Esophagus muscularis mucosa (tissue), 4 donors: ENCODE measurements at regions not wholly inside any gene's neighbourhood (a gene's known extent, or its start where the extent isn't known, plus 50 kb on each side); places are given as distances from the start of the nearest gene placed in this dataset.
A peak's percentile ranks its signal among the peaks of the same experiment; 100 is the strongest.

ENCODE experiments used
- DNase-seq: peaks from one replicate; pipeline ENCODE4 v3.0.0-alpha.2; 2017; ENCODE audit errors: extremely low spot score
- H3K27ac ChIP-seq, 4 donors: fragments of 200-600 bp; sonication (generic); replicated peaks in 1 of 4; 1 replicate in 3 of 4; 2 replicates in 1 of 4; pipeline ENCODE4 v1.5.1; 2016 to 2019; ENCODE audit warnings: mild to moderate bottlenecking in 1 of 4
- H3K27me3 ChIP-seq, 4 donors: fragments of 200-600 bp; sonication (generic); one replicate each; pipeline versions ENCODE4 v1.5.1 to v1.6.0; 2016 to 2019
- H3K36me3 ChIP-seq, 4 donors: fragments of 200-600 bp; sonication (generic); one replicate each; pipeline ENCODE4 v1.5.1; 2016 to 2019
- H3K4me1 ChIP-seq, 4 donors: fragments of 200-600 bp; sonication (generic); one replicate each; pipeline ENCODE4 v1.5.1; 2016 to 2019
- H3K4me3 ChIP-seq, 4 donors: fragments of 200-600 bp; sonication (generic); 1 replicate in 2 of 4; 2 replicates in 2 of 4; pipeline ENCODE4 v1.5.1; 2016 to 2019; ENCODE audit warnings: mild to moderate bottlenecking in 4 of 4, moderate library complexity in 1 of 4
- H3K9me3 ChIP-seq, 4 donors: fragments of 200-600 bp; sonication (generic); 1 replicate in 3 of 4; 2 replicates in 1 of 4; pipeline ENCODE4 v1.5.1; 2016 to 2019
- EP300 ChIP-seq: sonication (generic); formaldehyde crosslinking; IDR thresholded peaks from one replicate; pipeline ENCODE4 v1.6.1; 2017; ENCODE audit warnings: antibody characterized with exemption
- POLR2A ChIP-seq: fragments of 450-650 bp; IDR thresholded peaks from one replicate; pipeline ENCODE4 v1.6.1; 2017; ENCODE audit warnings: antibody characterized with exemption, moderate library complexity, mild to moderate bottlenecking, low read depth
- POLR2AphosphoS5 ChIP-seq, 2 donors: sonication (generic); formaldehyde crosslinking; IDR thresholded peaks; one replicate each; pipeline ENCODE4 v1.6.1; 2017; ENCODE audit warnings: antibody characterized with exemption in 2 of 2
- WGBS: methylation state at CpG from one replicate; pipeline ENCODE4 v1.1.5; 2018; 5-methylcytosine and 5-hydroxymethylcytosine counted together
- intact Hi-C: fragments of 100-400 bp; cut with DNase I; formaldehyde crosslinking; loops from one replicate; pipeline ENCODE4 v1.15.1; 2023
- TF ChIP-seq, protein P1 (sequence below), 3 experiments: fragments of 200-600 bp in 2 of 3; fragments of 450-650 bp in 1 of 3; sonication (generic) in 2 of 3; IDR thresholded peaks; one replicate each; pipeline ENCODE4 v1.5.1; 2017 to 2019; ENCODE audit warnings: antibody characterized with exemption in 3 of 3, mild to moderate bottlenecking in 2 of 3, moderate library complexity in 1 of 3

DNA sequence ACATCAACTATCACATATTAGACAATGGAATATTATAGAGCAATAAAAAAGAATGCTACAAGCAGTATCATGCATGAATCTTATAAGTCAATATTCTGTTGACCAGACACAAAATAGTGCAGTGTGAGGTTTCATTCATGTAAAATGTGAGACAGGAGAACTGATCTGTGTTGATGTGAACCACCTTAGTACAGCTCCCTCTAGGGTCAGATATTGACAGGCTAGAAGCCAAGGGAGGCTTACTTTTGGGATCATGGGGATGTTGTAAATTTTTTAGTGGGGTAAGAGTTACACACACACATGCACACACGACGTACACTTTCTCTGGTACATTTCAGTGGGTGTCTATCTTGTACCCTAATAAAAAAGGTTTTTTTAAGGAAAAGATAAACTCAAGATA lies 231.6 kb upstream of the FOXK1 start:
- no peak overlapping the region for H3K4me3 ChIP-seq
- intact Hi-C loops, result no loop called here
- no peaks in the 10 kb centered on the region for H3K4me1 ChIP-seq
- no peak overlapping the region for H3K27ac ChIP-seq
- H3K36me3 ChIP-seq, result no peaks in the 10 kb centered on the region
- 91% methylated on average over 2 of the region's 2 CpGs for WGBS
- no peaks in the 10 kb centered on the region for H3K9me3 ChIP-seq
- DNase-seq, result peak; percentile 57
- peaks cover 0 to 9% (median 0%) of the 10 kb centered on the region in 4 donors for H3K27me3 ChIP-seq
- TF ChIP-seq POLR2A, result no peak
- no peak for TF ChIP-seq POLR2AphosphoS5 (IDR thresholded peaks at IDR 0.05)
- no peak for TF ChIP-seq EP300
- TF ChIP-seq, protein P1, sequence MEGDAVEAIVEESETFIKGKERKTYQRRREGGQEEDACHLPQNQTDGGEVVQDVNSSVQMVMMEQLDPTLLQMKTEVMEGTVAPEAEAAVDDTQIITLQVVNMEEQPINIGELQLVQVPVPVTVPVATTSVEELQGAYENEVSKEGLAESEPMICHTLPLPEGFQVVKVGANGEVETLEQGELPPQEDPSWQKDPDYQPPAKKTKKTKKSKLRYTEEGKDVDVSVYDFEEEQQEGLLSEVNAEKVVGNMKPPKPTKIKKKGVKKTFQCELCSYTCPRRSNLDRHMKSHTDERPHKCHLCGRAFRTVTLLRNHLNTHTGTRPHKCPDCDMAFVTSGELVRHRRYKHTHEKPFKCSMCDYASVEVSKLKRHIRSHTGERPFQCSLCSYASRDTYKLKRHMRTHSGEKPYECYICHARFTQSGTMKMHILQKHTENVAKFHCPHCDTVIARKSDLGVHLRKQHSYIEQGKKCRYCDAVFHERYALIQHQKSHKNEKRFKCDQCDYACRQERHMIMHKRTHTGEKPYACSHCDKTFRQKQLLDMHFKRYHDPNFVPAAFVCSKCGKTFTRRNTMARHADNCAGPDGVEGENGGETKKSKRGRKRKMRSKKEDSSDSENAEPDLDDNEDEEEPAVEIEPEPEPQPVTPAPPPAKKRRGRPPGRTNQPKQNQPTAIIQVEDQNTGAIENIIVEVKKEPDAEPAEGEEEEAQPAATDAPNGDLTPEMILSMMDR (IDR thresholded peaks at IDR 0.05), result no peak

DNA sequence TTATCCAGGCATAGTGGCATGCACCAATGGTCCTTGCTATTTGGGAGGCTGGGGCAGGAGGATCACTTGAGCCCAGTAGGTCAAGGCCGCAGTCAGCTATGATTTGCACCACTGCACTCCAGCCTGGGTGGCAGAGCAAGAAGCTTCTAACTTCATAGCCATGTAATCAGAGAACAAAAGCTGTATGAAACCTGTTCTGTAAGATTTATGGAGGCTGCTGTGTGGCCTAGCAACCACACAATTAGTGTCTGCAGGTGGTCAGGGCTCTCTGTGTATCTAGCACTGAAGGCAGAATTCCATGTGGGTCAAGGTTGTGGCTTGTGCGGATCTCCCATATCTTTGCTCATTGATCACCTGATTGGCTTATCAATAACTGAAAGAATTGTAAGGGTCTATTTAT lies 221.5 kb upstream of the FOXK1 start:
- DNase-seq, result no peak
- Histone ChIP-seq H3K27ac (no peak overlapping the region), H3K4me1 (peaks cover 0 to 11% (median 8%) of the 10 kb centered on the region in 4 donors), H3K27me3 (peaks cover 0 to 5% (median 0%) of the 10 kb centered on the region in 4 donors), H3K9me3 (peaks cover 0 to 7% (median 3%) of the 10 kb centered on the region in 4 donors), H3K36me3 (no peaks in the 10 kb centered on the region), H3K4me3 (no peak overlapping the region)
- TF ChIP-seq EP300, result no peak
- intact Hi-C loops, result no loop called here
- WGBS, result 92% methylated on average over 2 of the region's 2 CpGs

DNA sequence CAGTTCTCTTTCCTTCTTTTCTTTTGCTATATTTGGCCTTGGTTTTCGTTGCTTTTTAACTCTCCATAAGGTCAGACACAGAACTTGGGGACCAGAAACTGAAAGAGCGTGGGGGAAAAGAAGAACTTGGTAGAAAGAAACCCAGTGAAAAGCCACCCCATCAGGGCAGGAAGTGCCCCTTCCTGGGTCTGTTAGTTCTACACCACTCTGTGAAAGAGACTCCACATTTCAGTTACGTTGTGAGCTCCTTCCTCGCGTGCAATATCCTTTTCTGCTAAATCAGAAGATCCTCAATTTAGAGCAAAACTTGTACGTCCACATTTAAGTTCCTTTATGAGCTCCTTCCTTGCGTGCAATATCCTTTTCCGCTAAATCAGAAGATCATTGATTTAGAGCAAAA lies 220.6 kb upstream of the FOXK1 start:
- Histone ChIP-seq H3K4me1 (peaks cover 0 to 11% (median 8%) of the 10 kb centered on the region in 4 donors), H3K27ac (no peak overlapping the region), H3K36me3 (no peaks in the 10 kb centered on the region), H3K9me3 (peaks cover 0 to 7% (median 3%) of the 10 kb centered on the region in 4 donors), H3K4me3 (no peak overlapping the region), H3K27me3 (peaks cover 0 to 1% (median 0%) of the 10 kb centered on the region in 4 donors)
- TF ChIP-seq EP300 (no peak), POLR2AphosphoS5 (IDR thresholded peaks at IDR 0.05) (no peak), POLR2A (no peak)
- TF ChIP-seq, protein P1 (IDR thresholded peaks at IDR 0.05), result no peak
- DNase-seq, result no peak
- intact Hi-C loops, result no loop called here
- WGBS, result 82% methylated on average over 8 of the region's 8 CpGs

DNA sequence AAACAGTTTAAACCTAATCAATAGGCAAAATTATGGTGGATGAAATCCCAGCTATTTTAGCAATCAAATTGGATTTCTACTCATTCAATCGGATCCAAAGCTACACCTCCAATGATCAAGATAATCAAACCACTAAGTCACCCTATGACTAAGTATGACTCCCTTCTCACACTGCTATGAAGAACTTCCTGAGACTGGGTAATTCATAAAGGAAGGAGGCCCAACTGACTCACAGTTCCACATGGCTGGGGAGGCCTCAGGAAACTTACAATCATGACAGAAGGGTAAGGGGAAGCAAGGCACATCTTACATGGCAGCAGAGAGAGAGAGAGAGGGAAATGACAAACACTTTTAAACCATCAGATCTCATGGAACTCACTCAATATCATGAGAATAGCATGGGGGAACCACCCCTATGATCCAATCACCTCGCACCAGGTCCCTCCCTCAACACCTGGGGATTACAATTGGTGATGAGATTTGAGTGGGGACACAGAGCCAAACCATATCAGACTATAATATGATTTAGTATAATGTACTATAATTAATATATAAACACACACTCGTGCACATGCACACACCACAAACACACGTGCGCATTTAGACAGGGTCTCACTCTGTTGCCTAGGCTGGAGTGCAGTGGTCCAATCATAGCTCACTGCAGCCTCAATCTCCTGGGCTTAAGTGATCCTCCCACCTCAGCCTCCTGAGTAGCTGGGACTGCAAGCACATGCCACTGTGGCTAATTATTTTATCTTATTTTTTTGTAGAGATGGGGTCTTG lies 213.6 kb upstream of the FOXK1 start:
- Histone ChIP-seq H3K9me3 (peaks cover 0 to 7% (median 3%) of the 10 kb centered on the region in 4 donors), H3K27me3 (no peaks in the 10 kb centered on the region), H3K4me3 (no peak overlapping the region), H3K27ac (no peak overlapping the region), H3K36me3 (no peaks in the 10 kb centered on the region), H3K4me1 (no peaks in the 10 kb centered on the region)
- TF ChIP-seq EP300 (no peak), POLR2AphosphoS5 (IDR thresholded peaks at IDR 0.05) (no peak), POLR2A (no peak)
- TF ChIP-seq, protein P1 (IDR thresholded peaks at IDR 0.05), result no peak
- intact Hi-C loops, result no loop called here
- DNase-seq, result no peak
- WGBS, result 88% methylated on average over 5 of the region's 5 CpGs

DNA sequence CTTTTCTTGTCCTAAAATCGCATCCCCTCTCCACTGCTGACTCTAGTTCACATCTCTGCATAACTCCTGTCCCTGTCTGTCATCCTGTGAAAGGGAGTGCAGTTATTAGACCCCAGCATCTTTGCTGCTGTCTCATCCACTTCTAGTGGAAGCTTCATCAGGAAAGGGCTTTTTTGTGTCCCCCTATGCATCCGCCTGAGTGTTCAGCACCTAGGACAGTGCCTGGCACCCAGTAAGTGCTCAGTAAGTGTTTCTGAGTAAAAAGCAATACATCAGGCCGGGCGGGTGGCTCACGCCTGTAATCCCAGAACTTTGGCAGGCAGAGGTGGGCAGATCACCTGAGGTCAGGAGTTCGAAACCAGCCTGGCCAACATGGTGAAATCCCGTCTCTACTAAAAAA lies 211.8 kb upstream of the FOXK1 start:
- intact Hi-C loops, result no loop called here
- no peak overlapping the region for H3K27ac ChIP-seq
- H3K4me3 ChIP-seq, result no peak overlapping the region
- no peaks in the 10 kb centered on the region for H3K4me1 ChIP-seq
- DNase-seq, result no peak
- no peaks in the 10 kb centered on the region for H3K36me3 ChIP-seq
- 59% methylated on average over 7 of the region's 7 CpGs for WGBS
- TF ChIP-seq, protein P1 (IDR thresholded peaks at IDR 0.05), result no peak
- TF ChIP-seq EP300, result no peak
- TF ChIP-seq POLR2A, result no peak
- TF ChIP-seq POLR2AphosphoS5 (IDR thresholded peaks at IDR 0.05), result no peak
- no peaks in the 10 kb centered on the region for H3K9me3 ChIP-seq
- H3K27me3 ChIP-seq, result no peaks in the 10 kb centered on the region
